Activated naive CD4-positive, alpha-beta T cell treated with anti-CD3 and anti-CD28 coated beads, Interleukin-2, amount 50 U/mL, for 24 hours (primary cell): ENCODE measurements at regions not wholly inside any gene's neighbourhood (a gene's known extent, or its start where the extent isn't known, plus 50 kb on each side); places are given as distances from the start of the nearest gene placed in this dataset.

ENCODE experiments used
- H3K27ac Mint-ChIP-seq: one replicate; pipeline ENCODE4 v1.8.0; 2021; ENCODE audit warnings: mild to moderate bottlenecking, mixed read lengths
- H3K27me3 Mint-ChIP-seq: one replicate; pipeline ENCODE4 v1.8.0; 2021; ENCODE audit warnings: mixed read lengths
- H3K36me3 Mint-ChIP-seq: one replicate; pipeline ENCODE4 v1.8.0; 2021; ENCODE audit warnings: mixed read lengths
- H3K4me1 Mint-ChIP-seq: one replicate; pipeline ENCODE4 v1.8.0; 2021; ENCODE audit warnings: mixed read lengths
- H3K4me3 Mint-ChIP-seq: one replicate; pipeline ENCODE4 v1.8.0; 2021; ENCODE audit warnings: mild to moderate bottlenecking, mixed read lengths
- H3K9me3 Mint-ChIP-seq: one replicate; pipeline ENCODE4 v1.8.0; 2021; ENCODE audit warnings: mixed read lengths

DNA sequence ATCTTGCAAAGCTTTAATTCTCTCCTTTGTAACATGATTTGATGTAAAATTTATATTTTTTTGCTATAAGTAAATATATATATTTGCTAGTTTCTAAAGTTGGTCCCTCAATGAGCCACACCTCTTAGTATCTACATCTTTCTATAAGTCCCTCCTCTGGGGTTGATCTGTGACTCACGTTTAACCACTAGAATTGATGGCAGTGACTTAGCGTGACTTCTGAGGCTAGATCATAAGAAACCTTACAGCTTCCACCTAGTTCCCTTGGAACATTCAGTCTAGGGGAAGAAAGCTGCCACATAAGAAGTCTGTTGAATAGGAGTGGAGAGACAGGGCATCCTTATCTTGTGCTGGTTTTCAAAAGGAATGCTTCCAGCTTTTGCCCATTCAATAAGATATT lies 56.6 kb upstream of the TNIK start:
- no peak overlapping the region for H3K27ac Mint-ChIP-seq
- no peaks in the 10 kb centered on the region for H3K36me3 Mint-ChIP-seq
- peaks cover 3% of the 10 kb centered on the region for H3K4me1 Mint-ChIP-seq
- no peaks in the 10 kb centered on the region for H3K27me3 Mint-ChIP-seq
- no peaks in the 10 kb centered on the region for H3K9me3 Mint-ChIP-seq
- H3K4me3 Mint-ChIP-seq, result no peak overlapping the region

DNA sequence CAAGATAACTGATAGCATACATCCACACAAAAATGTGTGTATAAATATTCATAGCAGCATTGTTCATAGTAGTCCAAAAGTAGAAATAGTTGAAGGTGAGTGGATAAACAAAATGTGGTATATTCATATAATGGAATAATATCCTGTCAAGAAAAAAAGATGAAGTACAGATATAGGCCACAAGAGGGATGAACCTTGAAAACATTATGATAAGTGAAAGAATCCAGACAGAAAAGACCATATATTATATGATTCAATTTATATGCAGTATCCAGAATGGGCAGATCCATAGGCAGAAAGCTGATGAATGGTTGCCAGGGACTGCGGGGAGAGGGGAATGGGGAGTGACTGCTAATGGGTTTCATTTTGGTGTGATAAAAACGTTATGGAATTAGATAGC lies 54.3 kb upstream of the TNIK start:
- no peaks in the 10 kb centered on the region for H3K27me3 Mint-ChIP-seq
- no peaks in the 10 kb centered on the region for H3K9me3 Mint-ChIP-seq
- no peak overlapping the region for H3K4me3 Mint-ChIP-seq
- H3K4me1 Mint-ChIP-seq, result peaks cover 3% of the 10 kb centered on the region
- H3K36me3 Mint-ChIP-seq, result no peaks in the 10 kb centered on the region
- H3K27ac Mint-ChIP-seq, result no peak overlapping the region

DNA sequence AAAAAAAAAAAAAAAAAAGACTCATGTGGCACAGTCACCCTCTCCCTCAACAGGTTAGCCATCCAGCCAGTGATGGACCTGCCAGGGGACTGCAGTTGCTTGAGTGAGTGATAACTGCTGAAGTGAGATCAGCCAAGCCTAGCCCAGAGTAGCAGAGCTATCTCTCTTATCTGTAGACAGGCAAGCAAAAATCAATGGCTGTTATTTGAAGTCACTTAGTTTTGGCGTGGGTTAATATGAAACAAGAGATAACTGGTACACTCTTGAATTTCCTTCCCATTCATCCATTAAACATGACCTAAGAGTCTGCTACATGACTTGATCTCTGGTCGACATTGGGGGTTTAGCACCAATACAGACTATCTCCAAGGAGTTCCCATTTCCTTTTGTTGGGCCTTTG lies 51.2 kb upstream of the TNIK start:
- H3K4me1 Mint-ChIP-seq, result peaks cover 3% of the 10 kb centered on the region
- H3K9me3 Mint-ChIP-seq, result no peaks in the 10 kb centered on the region
- H3K4me3 Mint-ChIP-seq, result no peak overlapping the region
- no peak overlapping the region for H3K27ac Mint-ChIP-seq
- H3K36me3 Mint-ChIP-seq, result no peaks in the 10 kb centered on the region
- H3K27me3 Mint-ChIP-seq, result no peaks in the 10 kb centered on the region
